H9 (cell line): ENCODE measurements at regions not wholly inside any gene's neighbourhood (a gene's known extent, or its start where the extent isn't known, plus 50 kb on each side); places are given as distances from the start of the nearest gene placed in this dataset.

Source experiments
- DNase-seq: peaks from one replicate; pipeline ENCODE4 v3.0.0-alpha.2; 2017
- H2AFZ ChIP-seq: one replicate; pipeline ENCODE4 v1.6.1; 2013; ENCODE audit warnings: mild to moderate bottlenecking, low read length, control low read depth, moderate library complexity
- H2AK5ac ChIP-seq: 2 replicates; pipeline ENCODE4 v1.6.1; 2013; ENCODE audit warnings: low read length, control low read depth, mixed read lengths; ENCODE audit not compliant: insufficient read length
- H2BK120ac ChIP-seq: one replicate; pipeline ENCODE4 v1.6.1; 2013; ENCODE audit warnings: low read depth, mild to moderate bottlenecking, low read length, control low read depth, inconsistent platforms; ENCODE audit not compliant: poor library complexity, severe bottlenecking
- H2BK12ac ChIP-seq: 2 replicates; pipeline ENCODE4 v1.6.1; 2013; ENCODE audit warnings: low read length, control low read depth, mixed read lengths, low read depth; ENCODE audit not compliant: insufficient read length
- H2BK15ac ChIP-seq: 2 replicates; pipeline ENCODE4 v1.6.1; 2013; ENCODE audit warnings: low read depth, low read length, control low read depth
- H2BK20ac ChIP-seq: one replicate; pipeline ENCODE4 v1.6.1; 2013; ENCODE audit warnings: low read depth, mild to moderate bottlenecking, low read length, control low read depth, inconsistent platforms; ENCODE audit not compliant: poor library complexity, severe bottlenecking
- H2BK5ac ChIP-seq: 2 replicates; pipeline ENCODE4 v1.6.1; 2013; ENCODE audit warnings: low read length, control low read depth, mixed read lengths; ENCODE audit not compliant: insufficient read length
- H3K14ac ChIP-seq: 2 replicates; pipeline ENCODE4 v1.6.1; 2013; ENCODE audit warnings: low read length, control low read depth; ENCODE audit not compliant: insufficient read depth
- H3K18ac ChIP-seq: 2 replicates; pipeline ENCODE4 v1.6.1; 2013; ENCODE audit warnings: low read depth, mild to moderate bottlenecking, mixed read lengths, low read length, control low read depth; ENCODE audit not compliant: insufficient read length
- H3K23ac ChIP-seq: 2 replicates; pipeline ENCODE4 v1.6.1; 2013; ENCODE audit warnings: low read length, control low read depth, mixed read lengths, low read depth; ENCODE audit not compliant: insufficient read length
- H3K23me2 ChIP-seq: 2 replicates; pipeline ENCODE4 v1.6.1; 2013; ENCODE audit warnings: low read depth, mild to moderate bottlenecking, mixed read lengths, low read length, control low read depth; ENCODE audit not compliant: insufficient read length, poor library complexity, severe bottlenecking
- H3K27ac ChIP-seq: 2 replicates; pipeline ENCODE4 v1.5.1; 2013; ENCODE audit warnings: low read length, control low read depth, mixed read lengths, low read depth; ENCODE audit not compliant: insufficient read length
- H3K27me3 ChIP-seq: 2 replicates; pipeline ENCODE4 v1.6.1; 2013; ENCODE audit warnings: low read length, control low read depth, inconsistent platforms; ENCODE audit not compliant: insufficient read depth
- H3K4ac ChIP-seq: 2 replicates; pipeline ENCODE4 v1.6.1; 2013; ENCODE audit warnings: low read depth, mild to moderate bottlenecking, control low read depth, inconsistent platforms, low read length, moderate library complexity
- H3K4me1 ChIP-seq: 2 replicates; pipeline ENCODE4 v1.6.1; 2013; ENCODE audit warnings: low read length, control low read depth, inconsistent platforms; ENCODE audit not compliant: insufficient read depth
- H3K4me2 ChIP-seq: 2 replicates; pipeline ENCODE4 v1.6.1; 2013; ENCODE audit warnings: low read length, control low read depth, mixed read lengths; ENCODE audit not compliant: insufficient read length, insufficient read depth
- H3K56ac ChIP-seq: 2 replicates; pipeline ENCODE4 v1.6.1; 2013; ENCODE audit warnings: low read depth, mild to moderate bottlenecking, mixed read lengths, low read length, control low read depth; ENCODE audit not compliant: insufficient read length
- H3K79me1 ChIP-seq: 2 replicates; pipeline ENCODE4 v1.6.1; 2013; ENCODE audit warnings: low read depth, mild to moderate bottlenecking, moderate library complexity, low read length, control low read depth, inconsistent platforms; ENCODE audit not compliant: insufficient read depth, poor library complexity, severe bottlenecking
- H3K79me2 ChIP-seq: 2 replicates; pipeline ENCODE4 v1.6.1; 2013; ENCODE audit warnings: low read length, control low read depth, inconsistent platforms; ENCODE audit not compliant: insufficient read depth
- H3K9ac ChIP-seq: 2 replicates; pipeline ENCODE4 v1.6.1; 2013; ENCODE audit warnings: low read length, control low read depth, mixed read lengths; ENCODE audit not compliant: insufficient read length; ENCODE audit errors: extremely low read depth
- H3K9me3 ChIP-seq: one replicate; pipeline ENCODE4 v1.6.1; 2013; ENCODE audit warnings: low read depth, low read length, inconsistent platforms; ENCODE audit not compliant: control insufficient read depth
- H3T11ph ChIP-seq: one replicate; pipeline ENCODE4 v1.6.1; 2013; ENCODE audit warnings: mild to moderate bottlenecking, low read length, control low read depth, inconsistent platforms
- H4K20me1 ChIP-seq: one replicate; pipeline ENCODE4 v1.6.1; 2013; ENCODE audit not compliant: control insufficient read depth, insufficient read length, insufficient read depth
- H4K5ac ChIP-seq: 2 replicates; pipeline ENCODE4 v1.6.1; 2013; ENCODE audit warnings: low read depth, mild to moderate bottlenecking, mixed read lengths, low read length, control low read depth; ENCODE audit not compliant: insufficient read length
- H4K8ac ChIP-seq: replicated peaks from 2 replicates; pipeline ENCODE4 v1.6.1; 2013; ENCODE audit warnings: low read length, control low read depth, mixed read lengths, low read depth; ENCODE audit not compliant: insufficient read length
- H4K91ac ChIP-seq: 2 replicates; pipeline ENCODE4 v1.6.1; 2013; ENCODE audit warnings: low read depth, mild to moderate bottlenecking, moderate library complexity, mixed read lengths, low read length, control low read depth; ENCODE audit not compliant: insufficient read length
- H3K27ac Mint-ChIP-seq, 3 experiments: 2 replicates in 2 of 3; 3 replicates in 1 of 3; pipeline ENCODE4 v1.8.0; 2020 to 2021; ENCODE audit warnings: mixed read lengths in 3 of 3, mild to moderate bottlenecking in 1 of 3, moderate library complexity in 1 of 3
- H3K27me3 Mint-ChIP-seq: 2 replicates; pipeline ENCODE4 v1.8.0; 2021; ENCODE audit warnings: low read depth, mild to moderate bottlenecking, moderate library complexity, mixed read lengths
- H3K36me3 Mint-ChIP-seq, 3 experiments: 2 replicates in 2 of 3; 3 replicates in 1 of 3; pipeline ENCODE4 v1.8.0; 2020 to 2021; ENCODE audit warnings: low read depth in 3 of 3, mixed read lengths in 3 of 3; ENCODE audit not compliant: insufficient read depth in 1 of 3
- H3K4me1 Mint-ChIP-seq, 2 experiments: 2 replicates each; pipeline ENCODE4 v1.8.0; 2020; ENCODE audit warnings: mixed read lengths in 2 of 2
- H3K4me3 Mint-ChIP-seq, 2 experiments: 2 replicates in 1 of 2; 3 replicates in 1 of 2; pipeline ENCODE4 v1.8.0; 2020 to 2021; ENCODE audit warnings: mild to moderate bottlenecking in 2 of 2, mixed read lengths in 2 of 2, moderate library complexity in 1 of 2
- H3K9me3 Mint-ChIP-seq, 2 experiments: 2 replicates in 1 of 2; 3 replicates in 1 of 2; pipeline ENCODE4 v1.8.0; 2020; ENCODE audit warnings: mild to moderate bottlenecking in 2 of 2, mixed read lengths in 2 of 2, moderate library complexity in 1 of 2
- WGBS: extraction: QIAGEN DNeasy Blood & Tissue Kit; methylation state at CpG from one replicate; pipeline ENCODE4 v1.1.7; 2013; ENCODE audit warnings: missing lambda C conversion rate, low lambda C conversion rate, mixed read lengths; ENCODE audit not compliant: insufficient read length; ENCODE audit errors: extremely low coverage; 5-methylcytosine and 5-hydroxymethylcytosine counted together
- TF ChIP-seq, protein P1 (sequence below): fragments of 200-600 bp; sonication (generic); conservative IDR thresholded peaks from 3 replicates; pipeline ENCODE4 v1.8.0; 2021; ENCODE audit warnings: antibody characterized with exemption, mild to moderate bottlenecking

DNA sequence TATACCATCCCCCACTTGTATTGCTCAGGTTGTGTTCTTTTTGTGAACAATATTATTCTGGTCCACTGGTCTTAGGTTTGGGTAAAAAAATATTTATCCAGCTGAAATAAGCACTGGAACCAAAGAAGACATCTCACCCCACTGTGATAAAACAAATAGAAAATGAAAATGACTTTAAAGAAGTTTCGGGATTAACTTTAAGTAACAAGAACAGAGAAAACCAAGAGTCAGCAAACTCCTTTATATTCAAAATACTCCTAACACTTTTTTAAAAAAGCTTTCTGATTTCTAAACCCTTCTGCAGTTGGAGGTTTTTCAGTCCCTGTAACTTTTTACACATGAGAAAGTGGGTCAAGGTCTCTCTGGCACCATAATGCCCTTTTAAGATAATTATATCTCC, 273.9 kb upstream of the CDH10 start:
- no peaks in the 10 kb centered on the region for H3K27me3 Mint-ChIP-seq
- Histone ChIP-seq H3K79me1 (no peaks in the 10 kb centered on the region), H3K4me2 (no peak overlapping the region), H4K8ac (no peak overlapping the region), H3K4ac (no peak overlapping the region), H3K27me3 (no peaks in the 10 kb centered on the region), H2AK5ac (no peak overlapping the region), H3T11ph (no peak overlapping the region), H3K14ac (no peak overlapping the region), H3K18ac (no peak overlapping the region), H3K56ac (no peak overlapping the region), H3K4me1 (no peaks in the 10 kb centered on the region), H2BK12ac (no peak overlapping the region), H2AFZ (no peak overlapping the region), H3K27ac (no peak overlapping the region), H3K9ac (no peak overlapping the region), H2BK15ac (no peak overlapping the region), H3K9me3 (no peaks in the 10 kb centered on the region), H3K79me2 (no peaks in the 10 kb centered on the region), H2BK5ac (no peak overlapping the region), H3K23ac (no peak overlapping the region), H4K5ac (no peak overlapping the region), H2BK120ac (no peak overlapping the region), H2BK20ac (no peak overlapping the region), H4K91ac (no peak overlapping the region), H4K20me1 (no peaks in the 10 kb centered on the region), H3K23me2 (no peaks in the 10 kb centered on the region)
- H3K9me3 Mint-ChIP-seq: no peaks in the 10 kb centered on the region
- peaks cover 6 to 7% of the 10 kb centered on the region in 2 experiments; a peak in 3 of 4 replicates for H3K4me1 Mint-ChIP-seq
- no peak overlapping the region; a peak in 1 of 7 replicates for H3K27ac Mint-ChIP-seq
- no peaks in the 10 kb centered on the region for H3K36me3 Mint-ChIP-seq
- no peak overlapping the region for H3K4me3 Mint-ChIP-seq
- no peak for DNase-seq
- whole genome bisulfite sequencing: no CpG with 5 or more reads among the region's 1 CpG
- TF ChIP-seq, protein P1, sequence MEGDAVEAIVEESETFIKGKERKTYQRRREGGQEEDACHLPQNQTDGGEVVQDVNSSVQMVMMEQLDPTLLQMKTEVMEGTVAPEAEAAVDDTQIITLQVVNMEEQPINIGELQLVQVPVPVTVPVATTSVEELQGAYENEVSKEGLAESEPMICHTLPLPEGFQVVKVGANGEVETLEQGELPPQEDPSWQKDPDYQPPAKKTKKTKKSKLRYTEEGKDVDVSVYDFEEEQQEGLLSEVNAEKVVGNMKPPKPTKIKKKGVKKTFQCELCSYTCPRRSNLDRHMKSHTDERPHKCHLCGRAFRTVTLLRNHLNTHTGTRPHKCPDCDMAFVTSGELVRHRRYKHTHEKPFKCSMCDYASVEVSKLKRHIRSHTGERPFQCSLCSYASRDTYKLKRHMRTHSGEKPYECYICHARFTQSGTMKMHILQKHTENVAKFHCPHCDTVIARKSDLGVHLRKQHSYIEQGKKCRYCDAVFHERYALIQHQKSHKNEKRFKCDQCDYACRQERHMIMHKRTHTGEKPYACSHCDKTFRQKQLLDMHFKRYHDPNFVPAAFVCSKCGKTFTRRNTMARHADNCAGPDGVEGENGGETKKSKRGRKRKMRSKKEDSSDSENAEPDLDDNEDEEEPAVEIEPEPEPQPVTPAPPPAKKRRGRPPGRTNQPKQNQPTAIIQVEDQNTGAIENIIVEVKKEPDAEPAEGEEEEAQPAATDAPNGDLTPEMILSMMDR: no peak
